ENCODE measurements at regions not wholly inside any gene's neighbourhood (a gene's known extent, or its start where the extent isn't known, plus 50 kb on each side); places are given as distances from the start of the nearest gene placed in this dataset.

- TF ChIP-seq, protein P1, sequence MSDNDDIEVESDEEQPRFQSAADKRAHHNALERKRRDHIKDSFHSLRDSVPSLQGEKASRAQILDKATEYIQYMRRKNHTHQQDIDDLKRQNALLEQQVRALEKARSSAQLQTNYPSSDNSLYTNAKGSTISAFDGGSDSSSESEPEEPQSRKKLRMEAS (IDR thresholded peaks at IDR 0.05; ENCODE audit: low read depth, low read length), result peak; percentile 68; the same call in 1 of the 2 replicates
- TF ChIP-seq POLR2A (IDR thresholded peaks at IDR 0.05; ENCODE audit: extremely low read depth, insufficient read length), result no peak
- TF ChIP-seq, protein P2, sequence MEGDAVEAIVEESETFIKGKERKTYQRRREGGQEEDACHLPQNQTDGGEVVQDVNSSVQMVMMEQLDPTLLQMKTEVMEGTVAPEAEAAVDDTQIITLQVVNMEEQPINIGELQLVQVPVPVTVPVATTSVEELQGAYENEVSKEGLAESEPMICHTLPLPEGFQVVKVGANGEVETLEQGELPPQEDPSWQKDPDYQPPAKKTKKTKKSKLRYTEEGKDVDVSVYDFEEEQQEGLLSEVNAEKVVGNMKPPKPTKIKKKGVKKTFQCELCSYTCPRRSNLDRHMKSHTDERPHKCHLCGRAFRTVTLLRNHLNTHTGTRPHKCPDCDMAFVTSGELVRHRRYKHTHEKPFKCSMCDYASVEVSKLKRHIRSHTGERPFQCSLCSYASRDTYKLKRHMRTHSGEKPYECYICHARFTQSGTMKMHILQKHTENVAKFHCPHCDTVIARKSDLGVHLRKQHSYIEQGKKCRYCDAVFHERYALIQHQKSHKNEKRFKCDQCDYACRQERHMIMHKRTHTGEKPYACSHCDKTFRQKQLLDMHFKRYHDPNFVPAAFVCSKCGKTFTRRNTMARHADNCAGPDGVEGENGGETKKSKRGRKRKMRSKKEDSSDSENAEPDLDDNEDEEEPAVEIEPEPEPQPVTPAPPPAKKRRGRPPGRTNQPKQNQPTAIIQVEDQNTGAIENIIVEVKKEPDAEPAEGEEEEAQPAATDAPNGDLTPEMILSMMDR (IDR thresholded peaks at IDR 0.05; ENCODE audit: low read depth, low read length), result peak; percentile 72
Observed at GRCh38 chr15:98421419-98422129, 226.8 kb upstream of the IGF1R start.

Measured in NB4 (cell line).